ENCODE measurements at regions not wholly inside any gene's neighbourhood (a gene's known extent, or its start where the extent isn't known, plus 50 kb on each side); places are given as distances from the start of the nearest gene placed in this dataset.

- Histone ChIP-seq H3K36me3 (no peaks in the 10 kb centered on the region), H3K27ac (no peak overlapping the region)
Measured at GRCh38 chr1:221174330-221174993, 295.2 kb downstream of the HLX start.

DNA sequence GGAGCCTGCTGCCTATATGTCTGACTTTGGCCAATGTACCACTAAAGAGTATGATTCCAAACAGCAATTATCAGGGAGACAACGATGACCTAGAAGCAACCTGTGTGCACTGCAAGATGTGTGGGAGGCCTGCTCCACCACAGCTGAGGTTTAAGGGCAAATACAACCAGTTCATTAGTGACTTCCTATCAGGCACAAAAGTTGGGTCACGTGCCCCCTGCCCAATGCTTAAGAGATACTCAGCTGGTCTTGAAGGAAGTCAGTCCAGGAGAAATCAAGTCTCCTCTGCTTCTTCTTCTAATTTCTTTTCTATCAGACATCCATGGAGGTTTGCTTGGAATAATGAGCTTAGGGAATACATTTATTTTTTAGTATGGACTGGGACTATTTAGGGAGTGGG lies 296.0 kb downstream of the HLX start:
- H3K36me3 ChIP-seq = no peaks in the 10 kb centered on the region
- no peak overlapping the region for H3K9ac ChIP-seq (ENCODE audit: low read depth in 2 of 2, low read length in 2 of 2)
- no peaks in the 10 kb centered on the region for H3K9me3 ChIP-seq
- H3K27ac ChIP-seq = no peak overlapping the region
- intact Hi-C loops (cut with DNase I) = no loop called here
- DNase-seq = no peak
- TF ChIP-seq CTCF (IDR thresholded peaks at IDR 0.05) = no peak
- no peaks in the 10 kb centered on the region for H3K27me3 ChIP-seq
- no peaks in the 10 kb centered on the region for H3K4me1 ChIP-seq
- H3K4me3 ChIP-seq = no peak overlapping the region

More at GRCh38 chr1:221174330-221174993, 295.2 kb downstream of the HLX start:
- Histone ChIP-seq H3K4me1 (no peaks in the 10 kb centered on the region), H3K9ac (ENCODE audit: low read depth in 2 of 2, low read length in 2 of 2) (no peak overlapping the region), H3K9me3 (no peaks in the 10 kb centered on the region), H3K4me3 (no peak overlapping the region), H3K27me3 (no peaks in the 10 kb centered on the region)
- DNase-seq = no peak
- no peak for TF ChIP-seq CTCF (IDR thresholded peaks at IDR 0.05)
- intact Hi-C loops (cut with DNase I) = no loop called here

- H3K9me3 ChIP-seq = no peaks in the 10 kb centered on the region
- H3K27ac ChIP-seq = no peak overlapping the region
- no peaks in the 10 kb centered on the region for H3K4me1 ChIP-seq
- no peak for TF ChIP-seq CTCF (IDR thresholded peaks at IDR 0.05)
- H3K4me3 ChIP-seq = no peak overlapping the region
- H3K9ac ChIP-seq (ENCODE audit: low read depth in 2 of 2, low read length in 2 of 2) = no peak overlapping the region
- DNase-seq = no peak
- no peaks in the 10 kb centered on the region for H3K36me3 ChIP-seq
- intact Hi-C loops (cut with DNase I) = no loop called here
- H3K27me3 ChIP-seq = no peaks in the 10 kb centered on the region
Measured at GRCh38 chr1:221180704-221181368, 301.6 kb downstream of the HLX start.

- Histone ChIP-seq H3K36me3 (no peaks in the 10 kb centered on the region), H3K9me3 (no peaks in the 10 kb centered on the region), H3K4me3 (no peak overlapping the region), H3K4me1 (no peaks in the 10 kb centered on the region), H3K27me3 (no peaks in the 10 kb centered on the region), H3K27ac (no peak overlapping the region), H3K9ac (ENCODE audit: low read depth in 2 of 2, low read length in 2 of 2) (no peak overlapping the region)
- TF ChIP-seq CTCF (IDR thresholded peaks at IDR 0.05) = no peak
- no peak for DNase-seq
- intact Hi-C loops (cut with DNase I) = no loop called here
Measured at GRCh38 chr1:221182791-221183533, 303.7 kb downstream of the HLX start.

DNA sequence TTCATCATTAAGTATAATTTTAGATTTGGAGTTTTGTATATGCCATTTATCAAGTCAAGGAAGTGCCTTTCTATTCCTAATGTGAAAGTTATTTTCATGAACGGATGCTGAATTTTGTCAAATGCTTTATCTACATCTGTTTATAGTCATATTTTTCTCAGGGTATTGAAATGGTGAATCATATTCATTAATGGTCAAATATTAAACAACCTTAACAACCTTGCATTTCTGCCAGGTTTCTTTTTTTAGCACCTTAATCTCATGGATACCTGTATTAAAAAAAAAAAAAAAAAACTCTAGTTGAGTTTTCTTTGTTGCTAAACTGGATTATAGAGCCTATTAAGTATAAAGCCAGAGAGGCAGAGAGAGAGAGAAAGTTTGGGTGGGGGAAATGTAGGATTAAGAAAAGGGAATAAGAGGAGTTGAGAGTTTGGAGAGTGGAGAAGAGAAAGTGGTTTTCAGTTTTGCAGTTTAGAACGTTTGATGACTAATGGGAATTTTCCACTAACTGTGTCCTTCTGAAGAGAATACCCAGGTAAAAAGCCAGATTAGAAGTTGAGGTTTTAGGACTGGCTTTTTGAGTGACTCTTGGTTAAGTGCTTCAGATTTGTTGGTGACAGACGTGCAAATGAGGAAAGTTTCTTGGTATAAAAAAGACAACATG lies 305.0 kb downstream of the HLX start:
- Histone ChIP-seq H3K27me3 (no peaks in the 10 kb centered on the region), H3K9ac (ENCODE audit: low read depth in 2 of 2, low read length in 2 of 2) (no peak overlapping the region), H3K9me3 (no peaks in the 10 kb centered on the region), H3K4me3 (no peak overlapping the region), H3K4me1 (no peaks in the 10 kb centered on the region), H3K27ac (no peak overlapping the region), H3K36me3 (no peaks in the 10 kb centered on the region)
- no peak for DNase-seq
- intact Hi-C loops (cut with DNase I) = no loop called here
- no peak for TF ChIP-seq CTCF (IDR thresholded peaks at IDR 0.05)
